Naive thymus-derived CD8-positive, alpha-beta T cell (primary cell): ENCODE measurements at regions not wholly inside any gene's neighbourhood (a gene's known extent, or its start where the extent isn't known, plus 50 kb on each side); places are given as distances from the start of the nearest gene placed in this dataset.

Experiments used
- ATAC-seq, 2 donors: fragments of 150-1000 bp; cut with Tn5 transposase in 1 of 2; sonication (Bioruptor Pico), chemical (Tn5 transposase) in 1 of 2; 1 replicate in 1 of 2; 2 replicates in 1 of 2; pipeline ENCODE4 v1.10.0; 2021; ENCODE audit warnings: mild to moderate bottlenecking in 2 of 2, moderate library complexity in 2 of 2
- POLR2A ChIA-PET: fragments of 350-600 bp; sonication (Branson Sonifier 250); formaldehyde crosslinking; loops from one replicate; lab custom pipeline; 2021; ENCODE audit warnings: antibody characterized with exemption; lab: Charles Lee
- DNase-seq, 10 donors: peaks; one replicate each; pipeline versions ENCODE4 v3.0.0 to v3.0.0-alpha.2; 2020 to 2022
- H3K27ac Mint-ChIP-seq, 10 donors: one replicate each; pipeline ENCODE4 v1.8.0; 2020 to 2022; ENCODE audit warnings: mild to moderate bottlenecking in 10 of 10, mixed read lengths in 10 of 10, moderate library complexity in 4 of 10, inconsistent platforms in 1 of 10
- H3K27me3 Mint-ChIP-seq, 5 donors: one replicate each; pipeline ENCODE4 v1.8.0; 2021 to 2022; ENCODE audit warnings: mixed read lengths in 5 of 5
- H3K36me3 Mint-ChIP-seq, 3 donors: one replicate each; pipeline ENCODE4 v1.8.0; 2020 to 2022; ENCODE audit warnings: mixed read lengths in 3 of 3, mild to moderate bottlenecking in 2 of 3, inconsistent platforms in 1 of 3
- H3K4me1 Mint-ChIP-seq, 4 donors: one replicate each; pipeline ENCODE4 v1.8.0; 2021 to 2022; ENCODE audit warnings: mixed read lengths in 4 of 4
- H3K4me3 Mint-ChIP-seq, 10 donors: one replicate each; pipeline ENCODE4 v1.8.0; 2020 to 2022; ENCODE audit warnings: mild to moderate bottlenecking in 10 of 10, mixed read lengths in 10 of 10, moderate library complexity in 6 of 10, inconsistent platforms in 1 of 10
- H3K9me3 Mint-ChIP-seq, 9 donors: one replicate each; pipeline ENCODE4 v1.8.0; 2020 to 2022; ENCODE audit warnings: mixed read lengths in 9 of 9, mild to moderate bottlenecking in 3 of 9, inconsistent platforms in 1 of 9, moderate library complexity in 1 of 9

DNA sequence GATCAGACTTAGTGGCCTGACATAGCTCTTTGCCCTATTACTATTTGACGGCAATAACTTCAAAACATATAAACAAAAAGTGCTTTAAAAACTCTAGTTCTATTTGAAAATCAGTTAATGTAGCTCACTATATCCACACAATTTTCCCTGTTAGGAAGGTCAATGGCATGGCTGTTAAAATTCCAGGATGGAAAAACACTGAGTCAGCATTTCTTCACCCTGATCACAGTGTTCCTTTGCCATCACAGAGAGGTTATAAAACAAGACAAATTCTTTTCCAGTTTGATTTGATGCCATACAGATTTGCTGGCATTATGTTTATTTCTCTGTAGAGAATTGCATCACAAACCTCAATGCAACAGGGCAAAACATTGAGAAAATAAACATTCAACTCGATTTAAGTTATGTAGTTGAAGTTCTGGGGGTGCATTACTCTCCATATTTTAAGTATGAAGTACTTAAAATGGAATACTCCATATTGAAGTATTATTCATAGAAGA, 253.7 kb upstream of the HSF2 start:
- no peak overlapping the region for H3K4me3 Mint-ChIP-seq
- H3K4me1 Mint-ChIP-seq = no peaks in the 10 kb centered on the region
- ATAC-seq = no peak
- peaks cover 0 to 8% (median 0%) of the 10 kb centered on the region in 5 donors for H3K27me3 Mint-ChIP-seq
- peaks cover 0 to 3% (median 0%) of the 10 kb centered on the region in 9 donors for H3K9me3 Mint-ChIP-seq
- no peaks in the 10 kb centered on the region for H3K36me3 Mint-ChIP-seq
- DNase-seq = no peak
- POLR2A ChIA-PET = no interaction called here
- no peak overlapping the region for H3K27ac Mint-ChIP-seq

GRCh38 chr6:122147291-122147690, 252.2 kb upstream of the HSF2 start:
- Mint-ChIP-seq H3K27me3 (peaks cover 0 to 8% (median 0%) of the 10 kb centered on the region in 5 donors), H3K9me3 (peaks cover 0 to 3% (median 0%) of the 10 kb centered on the region in 9 donors), H3K4me1 (no peaks in the 10 kb centered on the region), H3K4me3 (no peak overlapping the region), H3K36me3 (no peaks in the 10 kb centered on the region), H3K27ac (no peak overlapping the region)
- POLR2A ChIA-PET = no interaction called here
- ATAC-seq (no peak), DNase-seq (no peak)

DNA sequence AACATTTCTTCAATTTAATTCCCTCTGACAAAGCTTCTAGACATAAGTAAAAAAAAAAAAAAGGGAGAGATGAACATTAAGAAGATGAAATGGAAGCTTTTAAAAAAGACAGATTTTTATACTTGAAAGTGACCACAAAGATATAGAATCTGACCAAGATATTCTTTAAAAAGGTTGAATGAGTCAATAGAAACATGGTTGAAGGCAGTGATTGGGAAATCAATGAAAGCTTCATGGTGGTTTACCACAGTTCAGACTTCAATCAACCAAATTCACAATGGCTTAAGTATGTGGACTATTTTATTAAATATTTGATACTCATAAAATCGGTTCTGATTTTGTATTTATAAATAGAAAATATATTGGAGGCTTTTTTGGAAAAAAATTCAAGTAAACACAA, 248.4 kb upstream of the HSF2 start:
- no peaks in the 10 kb centered on the region for H3K4me1 Mint-ChIP-seq
- no peak for DNase-seq
- no peak for ATAC-seq
- no peak overlapping the region for H3K27ac Mint-ChIP-seq
- no peaks in the 10 kb centered on the region for H3K36me3 Mint-ChIP-seq
- POLR2A ChIA-PET = interaction anchor here (0.7 kb wide), 1 partner anchor 62 kb away, joined by 3 read pairs; no protein-coding TSS in a partner anchor
- peaks cover 0 to 8% (median 0%) of the 10 kb centered on the region in 5 donors for H3K27me3 Mint-ChIP-seq
- H3K4me3 Mint-ChIP-seq = no peak overlapping the region
- no peaks in the 10 kb centered on the region for H3K9me3 Mint-ChIP-seq

- ATAC-seq = no peak
- H3K9me3 Mint-ChIP-seq = no peaks in the 10 kb centered on the region
- no peak overlapping the region for H3K27ac Mint-ChIP-seq
- no peaks in the 10 kb centered on the region for H3K4me1 Mint-ChIP-seq
- H3K36me3 Mint-ChIP-seq = no peaks in the 10 kb centered on the region
- DNase-seq = no peak
- no peak overlapping the region for H3K4me3 Mint-ChIP-seq
- H3K27me3 Mint-ChIP-seq = peaks cover 0 to 7% (median 0%) of the 10 kb centered on the region in 5 donors
- POLR2A ChIA-PET = no interaction called here
Measured at GRCh38 chr6:122151763-122152162, 247.7 kb upstream of the HSF2 start.

GRCh38 chr6:122153557-122153956, 245.9 kb upstream of the HSF2 start:
- Mint-ChIP-seq H3K36me3 (no peaks in the 10 kb centered on the region), H3K4me1 (no peaks in the 10 kb centered on the region), H3K27me3 (no peaks in the 10 kb centered on the region), H3K27ac (no peak overlapping the region), H3K9me3 (peaks cover 0 to 2% (median 0%) of the 10 kb centered on the region in 9 donors), H3K4me3 (no peak overlapping the region)
- POLR2A ChIA-PET = no interaction called here
- DNase-seq (no peak), ATAC-seq (no peak)

- H3K27me3 Mint-ChIP-seq = no peaks in the 10 kb centered on the region
- H3K4me3 Mint-ChIP-seq = no peak overlapping the region
- no peaks in the 10 kb centered on the region for H3K36me3 Mint-ChIP-seq
- POLR2A ChIA-PET = no interaction called here
- peaks cover 0 to 3% (median 0%) of the 10 kb centered on the region in 9 donors for H3K9me3 Mint-ChIP-seq
- H3K27ac Mint-ChIP-seq = no peak overlapping the region
- DNase-seq = no peak
- no peak for ATAC-seq
- H3K4me1 Mint-ChIP-seq = no peaks in the 10 kb centered on the region
Measured at GRCh38 chr6:122154155-122154554, 245.3 kb upstream of the HSF2 start.

GRCh38 chr6:122154912-122155575, 244.4 kb upstream of the HSF2 start:
- ATAC-seq = no peak
- no peaks in the 10 kb centered on the region for H3K27me3 Mint-ChIP-seq
- H3K27ac Mint-ChIP-seq = no peak overlapping the region
- no peak for DNase-seq
- no peaks in the 10 kb centered on the region for H3K4me1 Mint-ChIP-seq
- H3K36me3 Mint-ChIP-seq = no peaks in the 10 kb centered on the region
- H3K9me3 Mint-ChIP-seq = peaks cover 0 to 3% (median 0%) of the 10 kb centered on the region in 9 donors
- H3K4me3 Mint-ChIP-seq = no peak overlapping the region
- POLR2A ChIA-PET = no interaction called here

- Mint-ChIP-seq H3K27ac (no peak overlapping the region), H3K36me3 (no peaks in the 10 kb centered on the region), H3K9me3 (peaks cover 0 to 4% (median 0%) of the 10 kb centered on the region in 9 donors), H3K27me3 (no peaks in the 10 kb centered on the region), H3K4me3 (no peak overlapping the region), H3K4me1 (no peaks in the 10 kb centered on the region)
- POLR2A ChIA-PET = no interaction called here
- DNase-seq (no peak), ATAC-seq (no peak)
Measured at GRCh38 chr6:122161136-122161535, 238.3 kb upstream of the HSF2 start.

DNA sequence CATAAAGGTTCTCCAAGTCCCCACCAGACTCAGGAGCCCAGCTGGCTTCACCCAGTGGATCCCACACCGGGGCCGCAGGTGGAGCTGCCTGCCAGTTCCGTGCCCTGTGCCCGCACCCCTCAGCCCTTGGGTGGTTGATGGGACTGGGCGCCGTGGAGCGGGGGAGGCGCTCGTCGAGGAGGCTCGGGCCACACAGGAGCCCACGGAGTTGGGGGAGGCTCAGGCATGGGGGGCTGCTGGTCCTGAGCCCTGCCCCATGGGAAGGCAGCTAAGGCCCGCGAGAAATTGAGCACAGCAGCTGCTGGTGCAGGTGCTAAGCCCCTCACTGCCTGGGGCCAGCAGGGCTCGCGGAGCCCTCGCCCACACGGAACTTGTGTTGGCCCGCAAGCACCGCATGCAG, 234.4 kb upstream of the HSF2 start:
- Mint-ChIP-seq H3K27ac (no peak overlapping the region), H3K4me1 (no peaks in the 10 kb centered on the region), H3K4me3 (no peak overlapping the region), H3K9me3 (peaks cover 0 to 2% (median 0%) of the 10 kb centered on the region in 9 donors), H3K27me3 (no peaks in the 10 kb centered on the region), H3K36me3 (no peaks in the 10 kb centered on the region)
- POLR2A ChIA-PET = no interaction called here
- DNase-seq = no peak
- no peak for ATAC-seq

DNA sequence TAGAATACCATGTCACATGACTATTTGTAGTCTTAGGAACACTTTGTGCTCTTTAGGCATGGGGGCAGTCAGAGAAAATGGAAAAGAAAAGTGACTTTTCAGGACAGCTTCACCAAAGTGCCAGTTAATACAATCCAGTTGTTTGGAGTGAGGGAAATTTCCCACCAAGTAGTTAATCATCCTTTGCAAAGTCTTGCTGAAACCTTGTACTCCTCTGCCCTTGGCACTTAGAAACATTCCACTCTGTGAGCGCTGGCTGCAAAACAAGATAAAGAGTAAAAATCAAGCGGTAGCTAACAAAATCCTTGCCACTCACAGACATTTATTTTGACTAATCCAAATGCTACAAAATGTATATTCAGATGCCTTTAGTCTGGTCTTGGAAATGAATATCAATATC, 229.2 kb upstream of the HSF2 start:
- ATAC-seq (no peak), DNase-seq (no peak)
- Mint-ChIP-seq H3K27ac (no peak overlapping the region), H3K4me1 (no peaks in the 10 kb centered on the region), H3K27me3 (no peaks in the 10 kb centered on the region), H3K4me3 (no peak overlapping the region), H3K36me3 (no peaks in the 10 kb centered on the region), H3K9me3 (no peaks in the 10 kb centered on the region)
- POLR2A ChIA-PET = no interaction called here

- no peaks in the 10 kb centered on the region for H3K4me1 Mint-ChIP-seq
- DNase-seq (no peak), ATAC-seq (no peak)
- H3K27ac Mint-ChIP-seq = no peak overlapping the region
- no peaks in the 10 kb centered on the region for H3K36me3 Mint-ChIP-seq
- H3K9me3 Mint-ChIP-seq = no peaks in the 10 kb centered on the region
- POLR2A ChIA-PET = no interaction called here
- no peak overlapping the region for H3K4me3 Mint-ChIP-seq
- H3K27me3 Mint-ChIP-seq = peaks cover 0 to 4% (median 0%) of the 10 kb centered on the region in 5 donors
Measured at GRCh38 chr6:122178988-122179387, 220.5 kb upstream of the HSF2 start.

DNA sequence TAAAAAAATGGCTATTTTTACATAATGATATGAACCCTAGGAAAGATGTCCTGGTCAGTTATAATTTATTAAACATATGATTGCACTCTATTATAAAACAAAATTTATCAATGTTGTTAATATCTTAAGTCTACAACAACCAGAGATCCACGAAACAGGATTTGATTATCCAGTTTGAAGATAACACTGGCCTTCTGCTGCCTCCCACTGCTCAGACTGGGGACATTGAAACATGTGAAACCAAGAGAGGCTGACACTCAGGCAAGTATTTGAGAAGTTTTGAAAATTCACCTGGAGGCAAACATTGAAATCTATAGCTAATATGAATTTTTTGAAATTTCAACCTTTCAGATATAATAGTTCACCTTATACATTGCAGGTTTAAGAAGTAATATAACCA, 219.3 kb upstream of the HSF2 start:
- Mint-ChIP-seq H3K4me3 (no peak overlapping the region), H3K9me3 (no peaks in the 10 kb centered on the region), H3K27ac (no peak overlapping the region), H3K4me1 (no peaks in the 10 kb centered on the region), H3K36me3 (no peaks in the 10 kb centered on the region), H3K27me3 (peaks cover 0 to 6% (median 0%) of the 10 kb centered on the region in 5 donors)
- ATAC-seq (no peak), DNase-seq (no peak)
- POLR2A ChIA-PET = no interaction called here

DNA sequence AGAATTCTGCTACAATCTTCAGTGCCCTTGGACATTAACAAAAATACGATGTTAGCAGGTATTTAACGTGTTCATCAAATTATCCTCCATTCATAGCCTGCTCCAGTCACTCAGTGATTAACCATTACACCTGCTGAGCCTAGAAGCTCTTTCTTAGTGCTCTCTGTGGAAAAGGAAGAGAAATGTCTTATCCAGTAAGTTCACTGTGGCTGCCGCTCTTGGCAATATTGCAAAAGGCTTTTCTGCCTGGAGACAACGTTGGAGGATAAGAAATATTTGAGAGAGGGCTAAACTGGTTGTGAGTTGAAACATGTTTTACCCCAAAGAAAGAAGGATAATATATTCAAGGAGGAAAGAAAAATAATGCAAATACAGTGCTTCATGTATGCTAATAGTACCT, 217.4 kb upstream of the HSF2 start:
- H3K4me3 Mint-ChIP-seq = no peak overlapping the region
- ATAC-seq (no peak), DNase-seq (no peak)
- POLR2A ChIA-PET = no interaction called here
- H3K4me1 Mint-ChIP-seq = no peaks in the 10 kb centered on the region
- no peak overlapping the region for H3K27ac Mint-ChIP-seq
- no peaks in the 10 kb centered on the region for H3K36me3 Mint-ChIP-seq
- H3K9me3 Mint-ChIP-seq = no peaks in the 10 kb centered on the region
- H3K27me3 Mint-ChIP-seq = peaks cover 0 to 10% (median 2%) of the 10 kb centered on the region in 5 donors

DNA sequence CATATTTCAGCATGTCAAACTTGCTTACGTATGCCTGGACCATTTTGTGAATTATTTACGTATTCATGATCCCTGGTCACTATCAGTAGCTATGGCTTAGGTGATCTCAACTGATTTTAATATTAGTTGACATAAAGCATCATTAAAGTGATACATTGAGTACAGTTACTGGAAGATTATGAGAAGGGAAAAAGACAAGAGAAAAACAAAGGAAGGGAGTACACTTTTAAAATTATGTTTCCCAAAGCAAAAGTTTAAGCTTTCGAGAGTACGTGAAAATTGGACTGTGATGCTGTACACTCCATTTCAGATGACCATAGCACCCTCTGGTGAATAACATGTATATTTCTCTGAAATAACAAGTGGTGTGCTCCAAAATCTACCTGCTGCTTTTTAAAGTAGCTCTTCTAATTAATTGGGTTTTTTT, 215.0 kb upstream of the HSF2 start:
- Mint-ChIP-seq H3K4me1 (no peaks in the 10 kb centered on the region), H3K9me3 (no peaks in the 10 kb centered on the region), H3K27me3 (peaks cover 0 to 14% (median 2%) of the 10 kb centered on the region in 5 donors), H3K4me3 (no peak overlapping the region), H3K36me3 (no peaks in the 10 kb centered on the region), H3K27ac (no peak overlapping the region)
- ATAC-seq = no peak
- DNase-seq = no peak
- POLR2A ChIA-PET = no interaction called here
